OCI-LY7 (cell line): ENCODE measurements at regions not wholly inside any gene's neighbourhood (a gene's known extent, or its start where the extent isn't known, plus 50 kb on each side); places are given as distances from the start of the nearest gene placed in this dataset.

ENCODE experiments used
- CTCF ChIP-seq: fragments of 200-600 bp; sonication (generic); conservative IDR thresholded peaks from 2 replicates; pipeline ENCODE4 v1.5.1; 2014; ENCODE audit warnings: mild to moderate bottlenecking, antibody characterized with exemption, low read length, moderate library complexity, mixed read lengths
- EZH2phosphoT487 ChIP-seq: fragments of 200-600 bp; sonication (generic); IDR thresholded peaks from 2 replicates; pipeline ENCODE4 v1.6.1; 2018; ENCODE audit warnings: low read depth, borderline replicate concordance, mild to moderate bottlenecking, mixed run types, antibody characterized with exemption, low read length, moderate library complexity, mixed read lengths

GRCh38 chr21:28068455-28069358, 924.0 kb downstream of the LTN1 start:
- TF ChIP-seq CTCF = no peak
- no peak for TF ChIP-seq EZH2phosphoT487
